ENCODE measurements at regions not wholly inside any gene's neighbourhood (a gene's known extent, or its start where the extent isn't known, plus 50 kb on each side); places are given as distances from the start of the nearest gene placed in this dataset.

- Histone ChIP-seq H3K4me1 (ENCODE audit: insufficient read depth, low read length) (no peaks in the 10 kb centered on the region), H3K27me3 (ENCODE audit: control insufficient read depth in 1 of 2, insufficient read depth in 2 of 2, low read length in 2 of 2) (no peaks in the 10 kb centered on the region), H3K4me3 (ENCODE audit: low read length) (no peak overlapping the region), H3K36me3 (ENCODE audit: insufficient read depth, low read length) (no peaks in the 10 kb centered on the region), H3K9me3 (ENCODE audit: control insufficient read depth in 1 of 2, insufficient read depth in 1 of 2, low read length in 2 of 2) (no peaks in the 10 kb centered on the region), H3K27ac (ENCODE audit: low read depth in 1 of 2, low read length in 2 of 2) (no peak overlapping the region)
- H3K36me3 Mint-ChIP-seq (ENCODE audit: low read depth): no peaks in the 10 kb centered on the region
- DNase-seq: no peak
- peaks cover 12% of the 10 kb centered on the region for H3K27me3 Mint-ChIP-seq
- no peak for TF ChIP-seq CTCF (IDR thresholded peaks at IDR 0.05)
- H3K4me3 Mint-ChIP-seq: no peak overlapping the region
- ChIA-PET CTCF (no interaction called here), POLR2A (no interaction called here)
- H3K4me1 Mint-ChIP-seq (ENCODE audit: low read depth): no peaks in the 10 kb centered on the region
- no peak for ATAC-seq (ENCODE audit: poor library complexity)
- no peak overlapping the region for H3K27ac Mint-ChIP-seq
- intact Hi-C loops (cut with DNase I, micrococcal nuclease): no loop called here
- no peaks in the 10 kb centered on the region for H3K9me3 Mint-ChIP-seq
These were observed 75.6 kb upstream of the MAPRE2 start for GRCh38 chr18:34965566-34965965.

GRCh38 chr18:34970106-34970505 is 71.1 kb upstream of the MAPRE2 start:
- TF ChIP-seq CTCF (IDR thresholded peaks at IDR 0.05): no peak

GRCh38 chr18:34971313-34971712 is 69.9 kb upstream of the MAPRE2 start:
- H3K4me3 ChIP-seq (ENCODE audit: low read length): no peak overlapping the region
- POLR2A ChIA-PET: no interaction called here
- H3K36me3 Mint-ChIP-seq (ENCODE audit: low read depth): no peaks in the 10 kb centered on the region
- H3K27me3 ChIP-seq (ENCODE audit: control insufficient read depth in 1 of 2, insufficient read depth in 2 of 2, low read length in 2 of 2): peaks cover 0 to 3% of the 10 kb centered on the region in 2 experiments
- ATAC-seq (ENCODE audit: poor library complexity): no peak
- H3K4me1 ChIP-seq (ENCODE audit: insufficient read depth, low read length): peaks cover 5% of the 10 kb centered on the region
- no peak for TF ChIP-seq CTCF (IDR thresholded peaks at IDR 0.05)
- no peaks in the 10 kb centered on the region for H3K9me3 ChIP-seq (ENCODE audit: control insufficient read depth in 1 of 2, insufficient read depth in 1 of 2, low read length in 2 of 2)
- DNase-seq: no peak
- peaks cover 18% of the 10 kb centered on the region for H3K27me3 Mint-ChIP-seq
- H3K4me3 Mint-ChIP-seq: no peak overlapping the region
- CTCF ChIA-PET: interaction anchor here (0.9 kb wide), 1 partner anchor 15 kb away, joined by 3 read pairs; no protein-coding TSS in a partner anchor
- no peaks in the 10 kb centered on the region for H3K9me3 Mint-ChIP-seq
- H3K27ac Mint-ChIP-seq: no peak overlapping the region
- no peaks in the 10 kb centered on the region for H3K36me3 ChIP-seq (ENCODE audit: insufficient read depth, low read length)
- H3K4me1 Mint-ChIP-seq (ENCODE audit: low read depth): no peaks in the 10 kb centered on the region
- no peak overlapping the region for H3K27ac ChIP-seq (ENCODE audit: low read depth in 1 of 2, low read length in 2 of 2)
- intact Hi-C loops (cut with DNase I, micrococcal nuclease): loop anchor here in 1 of 2 experiments (10.0 kb wide), 1 partner anchor 1153 kb away; the partner anchor contains the start of genes ELP2 and SLC39A6

More at GRCh38 chr18:34970106-34970505, 71.1 kb upstream of the MAPRE2 start:
- H3K4me1 Mint-ChIP-seq (ENCODE audit: low read depth): no peaks in the 10 kb centered on the region
- no peak overlapping the region for H3K4me3 Mint-ChIP-seq
- ChIA-PET CTCF (no interaction called here), POLR2A (interaction anchor here (0.6 kb wide), 1 partner anchor 595 kb away, joined by 4 read pairs; no protein-coding TSS in a partner anchor)
- no peak overlapping the region for H3K27ac ChIP-seq (ENCODE audit: low read depth in 1 of 2, low read length in 2 of 2)
- no peaks in the 10 kb centered on the region for H3K9me3 ChIP-seq (ENCODE audit: control insufficient read depth in 1 of 2, insufficient read depth in 1 of 2, low read length in 2 of 2)
- no peaks in the 10 kb centered on the region for H3K36me3 ChIP-seq (ENCODE audit: insufficient read depth, low read length)
- ATAC-seq (ENCODE audit: poor library complexity) (no peak), DNase-seq (no peak)
- intact Hi-C loops (cut with DNase I, micrococcal nuclease): loop anchor here in 1 of 2 experiments (10.0 kb wide), 1 partner anchor 1155 kb away; the partner anchor contains the start of genes ELP2 and SLC39A6
- H3K27me3 ChIP-seq (ENCODE audit: control insufficient read depth in 1 of 2, insufficient read depth in 2 of 2, low read length in 2 of 2): no peaks in the 10 kb centered on the region
- no peak overlapping the region for H3K4me3 ChIP-seq (ENCODE audit: low read length)
- H3K36me3 Mint-ChIP-seq (ENCODE audit: low read depth): no peaks in the 10 kb centered on the region
- peaks cover 13% of the 10 kb centered on the region for H3K27me3 Mint-ChIP-seq
- no peak overlapping the region for H3K27ac Mint-ChIP-seq
- H3K4me1 ChIP-seq (ENCODE audit: insufficient read depth, low read length): no peaks in the 10 kb centered on the region
- H3K9me3 Mint-ChIP-seq: no peaks in the 10 kb centered on the region

All from CD4-positive, alpha-beta T cell (primary cell).